HPDE6-E6E7 (cell line): ENCODE measurements at regions not wholly inside any gene's neighbourhood (a gene's known extent, or its start where the extent isn't known, plus 50 kb on each side); places are given as distances from the start of the nearest gene placed in this dataset.
"Not testable (repeated sequence)": the region's sequence is repeated elsewhere in the genome, so short reads cannot be mapped to it uniquely, and the experiment has no call there.

Source experiments
- DNase-seq: peaks from one replicate; pipeline ENCODE4 v3.0.0; 2011; ENCODE audit warnings: missing footprints; ENCODE audit errors: extremely low spot score

DNA sequence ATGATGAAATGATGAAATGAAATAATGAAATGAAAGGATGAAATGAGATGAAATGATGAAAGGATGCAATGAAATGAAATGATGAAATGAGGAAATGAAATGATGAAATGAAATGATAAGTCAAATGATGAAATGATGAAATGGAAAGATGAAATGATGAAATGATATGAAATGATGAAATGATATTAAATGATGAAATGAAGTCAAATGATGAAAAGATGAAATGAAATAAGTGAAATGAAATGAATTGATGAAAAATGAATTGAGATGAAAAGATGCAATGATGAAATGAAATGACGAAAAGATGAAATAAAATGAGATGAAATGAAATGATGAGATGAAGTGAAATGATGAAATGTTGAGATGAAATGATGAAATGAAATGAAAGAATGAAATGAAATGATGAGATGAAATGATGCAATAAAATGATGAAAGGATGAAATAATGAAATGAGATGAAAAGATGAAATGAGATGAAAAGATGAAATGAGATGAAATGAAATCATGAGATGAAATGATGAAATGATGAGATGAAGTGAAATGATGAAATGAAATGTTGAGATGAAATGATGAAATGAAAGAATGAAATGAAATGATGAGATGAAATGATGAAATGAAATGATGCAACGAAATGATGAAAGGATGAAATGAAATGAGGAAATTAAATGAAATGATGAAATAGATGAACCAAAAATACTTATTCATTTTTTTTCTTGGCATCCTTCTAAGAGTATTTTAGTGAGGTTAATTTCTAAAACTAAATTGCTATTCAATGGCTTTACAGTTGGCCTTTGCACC, 139.8 kb upstream of the ERV3-1 start:
- not testable (repeated sequence) for DNase-seq

DNA sequence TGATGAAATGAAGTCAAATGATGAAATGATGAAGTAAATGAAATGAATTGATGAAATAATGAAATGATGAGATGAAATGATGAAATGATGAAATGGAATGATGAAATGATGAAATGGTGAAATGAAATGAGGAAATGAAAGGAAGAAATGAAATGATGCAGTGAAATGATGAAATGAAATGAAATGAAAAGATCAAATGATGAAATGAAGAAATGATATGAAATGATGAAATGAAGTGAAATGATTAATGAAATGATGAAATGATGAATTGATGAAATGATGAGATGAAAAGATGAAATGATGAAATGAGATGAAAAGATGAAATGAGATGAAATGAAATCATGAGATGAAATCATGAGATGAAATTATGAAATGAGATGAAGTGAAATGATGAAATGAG, 139.2 kb upstream of the ERV3-1 start:
- not testable (repeated sequence) for DNase-seq

DNA sequence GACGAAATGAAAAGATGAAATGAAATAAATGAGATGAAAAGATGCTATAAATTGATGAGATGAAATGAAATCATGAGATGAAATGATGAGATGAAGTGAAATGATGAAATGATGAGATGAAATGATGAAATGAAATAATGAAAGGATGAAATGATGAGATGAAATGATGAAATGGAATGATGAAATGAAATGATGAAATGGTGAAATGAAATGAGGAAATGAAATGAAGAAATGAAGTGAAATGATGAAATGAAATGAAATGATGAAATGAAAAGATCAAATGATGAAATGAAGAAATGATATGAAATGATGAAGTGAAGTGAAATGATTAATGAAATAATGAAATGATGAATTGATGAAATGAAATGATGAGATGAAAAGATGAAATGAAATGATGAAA, 138.5 kb upstream of the ERV3-1 start:
- not testable (repeated sequence) for DNase-seq

DNA sequence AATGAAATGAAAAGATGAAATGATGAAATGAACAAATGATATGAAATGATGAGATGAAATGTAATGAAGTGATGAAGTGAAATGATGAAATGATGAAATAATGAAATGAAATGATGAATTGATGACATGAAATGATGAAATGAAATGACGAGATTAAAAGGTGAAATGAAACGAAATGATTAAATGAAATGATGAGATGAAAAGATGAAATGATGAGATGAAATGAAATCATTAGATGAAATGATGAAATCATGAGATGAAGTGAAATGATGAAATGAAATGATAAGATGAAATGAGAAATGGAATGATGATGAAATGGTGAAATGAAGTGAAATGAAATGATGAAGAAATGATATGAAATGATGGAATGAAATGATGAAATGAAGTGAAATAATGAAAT, 138.1 kb upstream of the ERV3-1 start:
- not testable (repeated sequence) for DNase-seq

DNA sequence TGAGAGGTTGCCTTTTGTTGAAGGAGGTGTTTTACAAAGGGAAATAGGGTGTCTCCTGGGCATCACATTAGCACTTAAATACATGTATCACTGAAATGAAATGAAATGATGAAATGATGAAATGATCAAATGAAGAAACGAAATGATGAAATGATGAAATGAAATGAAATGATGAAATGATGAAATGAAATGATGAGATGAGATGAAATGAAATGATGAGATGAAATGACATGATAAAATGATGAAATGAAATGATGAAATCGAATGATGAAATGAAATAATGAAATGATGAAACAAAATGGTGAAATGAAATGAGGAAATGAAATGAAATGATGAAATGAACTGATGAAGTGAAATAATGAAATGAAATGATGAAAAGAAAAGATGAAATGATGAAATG, 137.6 kb upstream of the ERV3-1 start:
- not testable (repeated sequence) for DNase-seq

DNA sequence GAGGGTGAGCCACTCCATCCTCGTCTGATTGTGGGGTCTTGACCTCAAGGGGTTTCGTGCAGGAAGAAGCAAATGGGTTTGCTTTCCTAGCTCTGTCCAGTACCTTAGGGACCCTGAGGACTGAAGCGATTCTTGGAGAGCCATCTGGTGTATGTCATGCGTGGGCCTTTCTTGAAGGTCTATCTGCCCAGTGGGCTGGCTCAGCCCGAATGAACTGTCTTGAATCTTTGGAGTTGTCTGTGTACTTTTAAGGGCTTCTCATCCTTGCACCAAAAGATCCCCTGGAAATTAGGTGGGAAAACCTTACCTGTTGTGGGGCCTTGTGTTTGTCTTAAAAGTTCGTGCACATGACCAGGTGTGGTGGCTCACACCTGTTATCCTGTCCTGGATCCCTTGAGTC, 135.4 kb upstream of the ERV3-1 start:
- DNase-seq = not testable (repeated sequence)

DNA sequence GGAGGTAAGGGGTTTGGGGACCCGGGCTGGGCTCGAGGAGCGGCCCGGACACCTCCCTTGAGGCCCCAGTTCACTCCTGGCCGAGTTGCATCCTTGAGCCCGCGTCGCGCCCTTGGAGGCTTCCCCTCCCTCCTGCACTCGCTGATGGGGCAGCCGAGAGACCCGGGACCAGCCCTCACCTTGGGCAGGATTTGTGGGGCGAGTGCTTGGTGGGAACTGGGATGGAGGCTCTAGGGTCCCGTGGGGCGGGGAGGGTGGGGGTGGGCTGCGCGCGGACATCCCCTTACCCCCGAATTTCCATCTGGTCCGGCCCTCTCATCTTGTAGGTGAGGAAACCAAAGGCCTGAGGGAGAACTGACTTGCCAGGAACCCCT, 134.9 kb upstream of the ERV3-1 start:
- DNase-seq = not testable (repeated sequence)

DNA sequence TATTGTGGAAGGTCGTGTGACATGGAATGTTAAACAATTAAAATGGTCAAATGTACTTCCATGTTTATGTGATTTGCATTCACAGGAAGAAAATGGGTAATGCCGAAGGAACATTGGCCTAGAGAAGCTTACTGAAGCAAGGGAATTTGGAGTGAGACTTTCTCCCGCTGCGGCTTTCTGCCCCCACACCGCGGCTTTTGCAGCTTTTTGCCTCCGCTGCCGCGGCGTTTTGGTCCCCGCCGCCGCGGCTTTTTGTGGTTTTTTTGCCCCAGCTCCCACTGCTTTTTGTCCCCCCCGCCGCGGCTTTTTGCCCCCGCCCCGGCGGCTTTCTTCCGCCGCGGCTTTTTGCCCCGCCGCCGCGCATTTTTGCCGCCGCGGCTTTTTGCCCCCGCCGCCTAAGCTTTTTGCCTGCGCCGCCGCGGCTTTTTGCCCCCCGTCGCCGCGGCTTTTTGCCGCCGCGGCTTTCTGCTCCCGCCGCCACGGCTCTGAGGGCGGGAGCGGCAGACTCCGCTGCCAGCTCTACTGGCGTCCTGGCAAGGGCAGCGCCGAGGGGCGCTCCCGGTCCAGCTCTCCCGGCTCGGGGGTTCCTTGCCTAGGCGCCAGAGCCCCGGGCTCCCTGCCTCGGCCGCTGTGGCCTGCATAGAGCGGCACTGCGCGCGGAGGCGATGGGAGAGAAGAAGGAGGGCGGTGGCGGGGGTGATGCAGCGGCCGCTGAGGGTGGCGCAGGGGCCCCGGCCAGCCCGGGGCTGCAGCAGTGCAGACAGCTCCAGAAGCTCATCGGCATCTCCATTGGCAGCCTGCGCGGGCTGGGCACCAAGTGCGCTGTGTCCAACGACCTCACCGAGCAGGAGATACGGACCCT, 134.3 kb upstream of the ERV3-1 start:
- DNase-seq = not testable (repeated sequence)

DNA sequence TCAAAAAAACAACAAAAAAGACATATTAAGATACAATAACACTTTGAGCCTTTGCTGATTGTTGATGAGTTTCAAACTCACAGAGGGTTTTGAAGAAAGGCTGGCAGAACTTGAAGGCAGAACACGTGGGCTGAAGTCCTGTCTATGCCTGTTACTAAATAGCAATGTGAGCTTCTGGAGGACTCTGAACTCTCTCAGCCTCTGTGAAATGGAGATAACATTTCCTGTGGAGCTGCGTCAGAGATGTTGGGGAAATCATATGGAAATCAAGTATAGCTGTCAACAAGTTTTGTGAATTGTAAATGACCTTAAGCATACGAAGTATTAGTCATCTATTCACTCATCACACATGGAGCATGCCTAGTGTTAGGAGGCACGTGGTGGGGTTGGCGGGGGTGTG, 130.4 kb upstream of the ERV3-1 start:
- DNase-seq = not testable (repeated sequence)

DNA sequence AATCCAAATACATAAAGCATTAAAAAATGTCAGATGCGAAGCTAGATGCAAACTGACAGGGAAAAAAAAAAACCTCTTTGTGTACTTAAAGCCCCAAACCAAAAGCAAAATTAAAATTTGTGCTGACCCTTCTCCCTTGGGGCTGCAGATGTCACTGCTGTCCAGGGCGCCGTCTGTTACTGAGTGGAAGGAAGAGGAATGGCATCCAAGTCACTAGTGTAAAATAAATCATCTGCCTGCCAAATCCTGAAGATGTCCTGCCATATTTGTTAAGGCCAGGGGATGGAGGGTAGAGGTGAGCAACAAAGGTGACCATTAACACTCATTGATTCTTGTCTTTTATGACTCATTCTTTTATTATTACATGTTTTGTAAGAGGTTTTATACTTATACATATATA, 126.6 kb upstream of the ERV3-1 start:
- DNase-seq = not testable (repeated sequence)

DNA sequence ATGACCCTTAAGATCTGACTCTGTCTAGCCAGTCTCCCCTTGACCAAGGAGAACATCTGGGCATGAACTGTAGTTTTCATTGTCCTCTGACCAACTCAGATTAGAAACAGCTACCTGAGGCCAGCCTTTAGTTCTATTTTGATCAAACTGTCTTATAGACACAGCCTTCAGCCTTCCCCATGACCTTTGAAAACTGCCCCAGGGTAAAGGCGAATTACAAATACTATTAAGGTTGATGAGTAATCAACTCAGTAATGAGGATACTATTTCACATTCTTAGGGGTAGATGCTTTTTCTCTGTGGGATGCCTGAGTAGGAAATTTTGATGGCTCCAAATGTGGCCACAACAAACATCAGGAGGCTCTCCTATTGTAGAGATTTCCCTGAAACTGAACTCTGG, 125.8 kb upstream of the ERV3-1 start:
- DNase-seq = not testable (repeated sequence)

DNA sequence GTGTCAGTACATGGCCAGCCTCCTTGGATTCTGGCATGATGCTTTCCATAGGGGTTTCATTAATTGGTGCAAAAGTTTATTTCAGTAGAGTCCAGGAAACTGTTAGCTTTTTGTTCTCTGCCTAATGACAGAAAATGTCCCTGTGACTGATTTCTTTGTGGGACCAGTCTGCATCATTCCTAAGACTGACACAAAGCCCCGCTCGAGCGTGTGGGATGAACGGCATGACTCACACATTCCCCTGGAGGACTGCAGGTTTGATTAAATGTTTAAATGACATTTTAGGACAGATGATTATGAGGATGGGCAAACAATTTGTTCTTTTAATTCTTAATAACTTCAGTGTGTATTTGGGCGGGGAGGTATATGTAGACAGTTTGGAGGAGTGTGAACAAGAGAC, 120.9 kb upstream of the ERV3-1 start:
- DNase-seq = not testable (repeated sequence)

DNA sequence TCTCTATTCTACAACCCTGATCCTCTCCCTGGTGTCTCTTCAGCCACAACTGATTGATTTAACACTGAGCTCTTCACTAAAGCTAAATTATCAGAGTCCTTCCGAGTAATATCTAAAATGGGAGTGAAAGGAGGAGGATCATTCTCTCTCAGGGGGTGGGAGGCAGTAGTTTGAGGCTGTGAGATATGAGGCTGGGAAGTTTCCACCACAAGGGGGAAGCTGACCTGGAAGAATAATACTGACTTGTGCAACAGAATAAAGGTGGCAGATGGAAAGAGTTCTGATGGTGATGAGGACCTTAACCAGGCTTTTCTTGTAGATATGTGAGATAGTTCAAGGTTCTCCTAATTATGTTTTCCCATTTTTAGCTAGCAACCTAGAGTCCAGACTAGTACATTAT, 118.1 kb upstream of the ERV3-1 start:
- DNase-seq = not testable (repeated sequence)

DNA sequence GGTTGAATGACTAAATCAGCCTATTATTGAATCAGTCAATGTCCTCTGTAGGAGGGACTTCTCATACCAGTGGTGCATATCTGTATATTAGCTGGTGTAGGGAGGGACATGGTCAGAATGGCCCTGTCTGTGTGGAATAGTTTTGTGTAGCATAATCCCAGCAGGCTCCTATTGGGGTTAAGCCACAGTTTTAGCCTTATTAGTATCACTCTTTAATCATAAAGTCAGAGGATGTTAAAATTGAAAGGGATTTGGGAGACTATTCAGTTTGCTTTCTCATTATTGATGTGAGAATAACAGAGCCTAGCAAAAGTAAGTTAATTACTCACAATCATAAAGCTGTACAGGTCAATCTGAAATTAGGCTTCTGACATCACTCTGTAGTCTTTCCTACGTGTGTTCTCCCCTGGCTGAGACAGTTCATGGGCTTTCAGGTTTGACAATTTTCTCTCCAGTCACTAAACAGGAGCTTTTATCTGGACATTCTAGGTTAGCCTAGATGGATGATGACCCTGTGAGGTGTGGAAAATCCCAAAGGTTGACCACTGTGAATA, 99.2 kb upstream of the ERV3-1 start:
- DNase-seq = not testable (repeated sequence)

DNA sequence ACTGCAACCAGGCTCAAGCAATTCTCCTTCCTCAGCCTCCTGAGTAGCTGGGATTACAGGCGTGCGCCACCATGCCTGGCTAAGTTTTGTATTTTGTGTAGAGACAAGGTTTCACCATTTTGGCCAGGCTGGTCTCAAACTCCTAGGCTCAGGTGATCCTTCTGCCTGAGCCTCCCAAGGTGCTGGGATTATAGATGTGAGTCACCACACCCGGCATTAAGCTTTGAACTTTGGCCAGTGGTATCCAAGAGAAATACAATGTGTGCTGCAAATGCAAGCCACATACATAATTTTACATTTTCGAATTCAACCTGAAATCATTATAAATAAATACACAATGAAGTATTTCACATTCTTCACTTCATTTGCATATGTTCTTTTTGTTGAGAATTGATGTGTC, 94.0 kb upstream of the ERV3-1 start:
- DNase-seq = not testable (repeated sequence)

DNA sequence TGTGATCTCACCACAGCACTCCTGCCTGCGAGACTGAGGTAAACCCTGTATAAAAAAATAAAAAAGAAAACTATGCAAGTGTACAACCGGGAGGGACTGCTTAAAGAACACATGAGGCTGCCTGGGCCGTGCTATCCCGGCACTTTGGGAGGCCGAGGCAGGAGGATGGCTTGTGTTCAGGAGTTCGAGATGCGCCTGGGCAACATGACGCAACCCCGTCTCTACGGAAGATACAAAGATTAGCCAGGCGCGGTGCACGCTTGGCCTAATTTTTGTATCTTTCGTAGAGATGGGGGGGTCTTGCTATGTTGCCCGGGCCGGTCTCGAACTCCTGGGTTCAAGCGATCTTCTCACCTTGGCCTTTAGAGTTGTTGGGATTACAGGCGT, 75.2 kb upstream of the ERV3-1 start:
- not testable (repeated sequence) for DNase-seq

DNA sequence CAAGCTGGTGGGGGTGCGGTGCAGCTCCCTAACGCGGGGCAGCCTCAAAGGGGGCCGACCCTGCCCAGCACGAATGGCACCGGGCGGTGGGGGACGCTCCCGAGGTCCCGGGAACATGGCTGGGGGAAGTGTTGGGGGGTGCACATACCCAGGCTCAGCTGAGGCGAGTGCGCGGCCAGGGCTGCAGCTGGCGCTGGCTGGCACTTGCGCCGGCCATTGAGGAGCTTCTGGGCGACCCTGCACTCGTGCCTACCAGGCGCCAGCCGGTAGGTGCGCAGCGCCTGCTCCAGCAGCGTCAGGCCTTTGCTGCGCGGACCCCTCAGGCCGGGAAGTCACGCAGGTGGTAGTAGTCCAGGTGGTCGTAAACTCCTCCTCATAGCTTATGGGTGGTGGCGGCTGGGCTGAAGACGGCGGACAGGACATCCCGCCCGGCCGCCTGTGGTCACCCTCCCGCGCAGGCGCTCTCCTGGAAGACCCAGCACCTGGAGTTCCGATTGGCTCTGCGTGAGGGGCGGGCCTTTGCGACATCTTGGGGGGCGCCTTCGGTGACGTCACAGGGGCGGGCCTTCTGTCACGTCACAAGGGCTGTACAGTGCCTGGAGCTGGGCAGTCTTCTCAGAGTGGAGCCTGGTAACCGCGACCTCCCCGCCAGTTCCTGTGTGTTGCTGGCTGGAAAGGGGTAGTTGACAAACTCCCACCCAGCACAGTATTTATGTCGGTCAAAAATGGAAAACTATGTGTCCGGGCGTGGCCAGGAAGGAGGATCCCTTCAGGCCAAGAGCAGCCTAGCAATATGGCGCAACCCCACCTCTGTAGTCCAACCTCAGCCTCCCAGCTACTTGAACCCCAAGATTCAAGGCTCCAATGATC, 74.5 kb upstream of the ERV3-1 start:
- peak; percentile 74 for DNase-seq

DNA sequence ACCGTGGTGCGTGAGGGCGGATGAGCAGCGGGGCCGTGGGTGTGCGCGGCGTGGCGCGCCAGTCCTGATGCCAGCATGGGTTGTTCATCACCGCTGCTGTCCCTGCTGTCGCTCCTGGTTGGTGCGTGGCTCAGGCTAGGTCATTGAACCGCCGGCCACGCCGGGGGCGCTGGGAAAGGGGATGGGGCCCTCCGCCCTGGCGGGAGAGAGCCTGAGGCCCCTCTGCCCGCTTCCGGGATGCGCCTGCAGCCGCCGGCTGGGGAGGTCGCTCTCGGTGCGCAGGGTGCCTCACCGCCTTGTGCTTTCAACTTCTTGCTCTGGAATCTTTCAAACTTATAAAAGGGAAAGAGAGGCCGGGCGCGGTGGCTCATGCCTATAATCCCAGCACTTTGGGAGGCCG, 68.5 kb upstream of the ERV3-1 start:
- not testable (repeated sequence) for DNase-seq

DNA sequence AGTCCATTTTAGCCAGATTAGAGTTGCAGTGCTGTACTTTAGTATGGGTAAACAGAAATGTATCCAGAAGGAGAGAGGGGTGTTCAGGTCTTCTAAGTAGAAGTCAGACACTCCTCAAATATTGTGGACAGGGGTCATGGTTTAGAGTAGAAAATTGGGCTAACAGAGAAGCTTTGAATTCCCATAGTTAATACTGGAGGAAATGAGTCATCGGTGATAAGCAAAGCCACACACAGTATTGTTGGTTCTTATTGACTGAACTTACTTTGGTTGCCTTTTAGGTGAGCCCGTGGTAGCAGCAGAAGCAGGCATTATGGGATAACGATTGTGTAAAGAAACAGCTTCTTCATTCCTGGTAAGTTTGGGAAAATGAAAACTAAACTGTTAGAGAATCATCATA, 66.7 kb upstream of the ERV3-1 start:
- not testable (repeated sequence) for DNase-seq

DNA sequence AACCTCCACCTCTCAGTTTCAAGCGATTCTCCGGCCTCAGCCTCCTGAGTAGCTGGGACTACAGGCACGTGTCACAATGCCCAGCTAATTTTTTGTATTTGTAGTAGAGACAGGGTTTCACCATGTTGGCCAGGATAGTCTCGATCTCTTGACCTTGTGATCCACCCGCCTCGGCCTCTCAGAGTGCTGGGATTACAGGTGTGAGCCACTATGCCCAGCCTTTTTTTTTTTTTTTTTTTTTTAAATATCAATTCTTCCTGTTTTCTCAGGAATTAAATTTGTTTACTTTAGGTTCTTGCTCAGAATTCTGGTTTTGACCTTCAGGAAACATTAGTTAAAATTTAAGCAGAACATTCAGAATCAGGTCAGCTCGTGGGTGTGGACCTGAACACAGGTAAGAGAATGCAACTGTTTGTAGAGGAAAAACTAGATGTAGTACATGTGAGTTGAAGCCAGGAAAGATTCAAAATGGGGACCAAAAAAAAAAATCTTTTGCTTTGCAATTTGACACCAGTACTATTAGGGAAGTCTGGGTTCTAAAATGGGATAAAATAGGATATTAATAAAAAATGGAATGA, 65.5 kb upstream of the ERV3-1 start:
- not testable (repeated sequence) for DNase-seq

DNA sequence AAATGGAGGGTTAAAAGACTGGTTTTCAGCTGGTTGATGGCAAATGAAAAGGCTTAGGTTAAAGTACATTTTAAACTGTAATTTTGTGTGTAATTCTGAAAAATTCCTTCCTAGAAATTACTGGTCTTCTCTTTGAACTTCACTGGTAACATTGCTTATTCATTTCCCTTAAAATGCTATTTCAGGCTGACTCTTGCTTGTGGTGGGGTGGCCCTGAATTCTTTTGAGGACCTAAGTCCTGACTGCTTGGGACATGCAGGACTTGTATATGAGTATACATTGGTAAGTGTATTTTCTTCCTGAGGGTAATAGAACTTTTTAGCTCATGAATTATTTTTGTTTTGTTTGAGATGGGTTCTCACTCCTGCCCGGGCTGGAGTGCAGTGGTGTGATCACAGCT, 63.0 kb upstream of the ERV3-1 start:
- not testable (repeated sequence) for DNase-seq
